Thyroid gland (tissue), 4 donors: ENCODE measurements at regions not wholly inside any gene's neighbourhood (a gene's known extent, or its start where the extent isn't known, plus 50 kb on each side); places are given as distances from the start of the nearest gene placed in this dataset.

ENCODE experiments used
- CTCF ChIP-seq, 6 experiments: fragments of 200-600 bp in 3 of 6; fragments of 450-650 bp in 3 of 6; sonication (generic) in 3 of 6; IDR thresholded peaks; one replicate each; pipeline ENCODE4 v1.5.1; 2016 to 2019; ENCODE audit warnings: antibody characterized with exemption in 6 of 6, mild to moderate bottlenecking in 2 of 6, inconsistent platforms in 1 of 6, moderate library complexity in 1 of 6
- POLR2A ChIP-seq, 2 donors: fragments of 450-650 bp; IDR thresholded peaks; one replicate each; pipeline ENCODE4 v1.6.1; 2017; ENCODE audit warnings: antibody characterized with exemption in 2 of 2, mild to moderate bottlenecking in 2 of 2, moderate library complexity in 1 of 2

GRCh38 chr1:219506473-219506899 is 106.4 kb downstream of the ZC3H11B start:
- TF ChIP-seq POLR2A (IDR thresholded peaks at IDR 0.05) (no peak), CTCF (IDR thresholded peaks at IDR 0.05) (no peak)
